ENCODE measurements at regions not wholly inside any gene's neighbourhood (a gene's known extent, or its start where the extent isn't known, plus 50 kb on each side); places are given as distances from the start of the nearest gene placed in this dataset.
A peak's percentile ranks its signal among the peaks of the same experiment; 100 is the strongest.
"Not testable (repeated sequence)": the region's sequence is repeated elsewhere in the genome, so short reads cannot be mapped to it uniquely, and the experiment has no call there.

- peak; percentile 16 to 50 for DNase-seq (ENCODE audit: low read depth in 2 of 2)
Measured at GRCh38 chr16:23013484-23013883, 135.8 kb downstream of the USP31 start.

- no peak for DNase-seq (ENCODE audit: low read depth in 2 of 2)
Measured at GRCh38 chr16:23009075-23009474, 140.2 kb downstream of the USP31 start.

- no peak for DNase-seq (ENCODE audit: low read depth in 2 of 2)
Measured at GRCh38 chr16:23008041-23008440, 141.2 kb downstream of the USP31 start.

- DNase-seq (ENCODE audit: low read depth in 2 of 2) = no peak
Measured at GRCh38 chr16:23006380-23006779, 142.9 kb downstream of the USP31 start.

GRCh38 chr16:23005951-23006350 is 143.3 kb downstream of the USP31 start:
- DNase-seq (ENCODE audit: low read depth in 2 of 2) = no peak

- DNase-seq (ENCODE audit: low read depth in 2 of 2) = no peak
Measured at GRCh38 chr16:22989598-22989997, 159.7 kb downstream of the USP31 start.

GRCh38 chr16:22983614-22984013 is 165.6 kb downstream of the USP31 start:
- DNase-seq (ENCODE audit: low read depth in 2 of 2) = no peak

- not testable (repeated sequence) for DNase-seq (ENCODE audit: low read depth in 2 of 2)
Measured at GRCh38 chr16:22980514-22980913, 166.6 kb downstream of the HS3ST2 start.

- DNase-seq (ENCODE audit: low read depth in 2 of 2) = no peak
Measured at GRCh38 chr16:22979038-22979437, 165.1 kb downstream of the HS3ST2 start.

GRCh38 chr16:22977294-22977697 is 163.3 kb downstream of the HS3ST2 start:
- DNase-seq (ENCODE audit: low read depth in 2 of 2) = peak in 1 of 2 donors; percentile 17

- no peak for DNase-seq (ENCODE audit: low read depth in 2 of 2)
Measured at GRCh38 chr16:22973522-22973921, 159.6 kb downstream of the HS3ST2 start.

GRCh38 chr16:22971346-22971924 is 157.5 kb downstream of the HS3ST2 start:
- DNase-seq (ENCODE audit: low read depth in 2 of 2) = no peak

- no peak for DNase-seq (ENCODE audit: low read depth in 2 of 2)
Measured at GRCh38 chr16:22970209-22970865, 156.4 kb downstream of the HS3ST2 start.

- peak in 1 of 2 donors; percentile 65 for DNase-seq (ENCODE audit: low read depth in 2 of 2)
Measured at GRCh38 chr16:22969567-22969966, 155.6 kb downstream of the HS3ST2 start.

- no peak for DNase-seq (ENCODE audit: low read depth in 2 of 2)
Measured at GRCh38 chr16:22968931-22969330, 155.0 kb downstream of the HS3ST2 start.

- DNase-seq (ENCODE audit: low read depth in 2 of 2) = no peak
Measured at GRCh38 chr16:22967521-22968095, 153.6 kb downstream of the HS3ST2 start.
